ENCODE measurements at regions not wholly inside any gene's neighbourhood (a gene's known extent, or its start where the extent isn't known, plus 50 kb on each side); places are given as distances from the start of the nearest gene placed in this dataset.
"Not testable (repeated sequence)": the region's sequence is repeated elsewhere in the genome, so short reads cannot be mapped to it uniquely, and the experiment has no call there.

DNA sequence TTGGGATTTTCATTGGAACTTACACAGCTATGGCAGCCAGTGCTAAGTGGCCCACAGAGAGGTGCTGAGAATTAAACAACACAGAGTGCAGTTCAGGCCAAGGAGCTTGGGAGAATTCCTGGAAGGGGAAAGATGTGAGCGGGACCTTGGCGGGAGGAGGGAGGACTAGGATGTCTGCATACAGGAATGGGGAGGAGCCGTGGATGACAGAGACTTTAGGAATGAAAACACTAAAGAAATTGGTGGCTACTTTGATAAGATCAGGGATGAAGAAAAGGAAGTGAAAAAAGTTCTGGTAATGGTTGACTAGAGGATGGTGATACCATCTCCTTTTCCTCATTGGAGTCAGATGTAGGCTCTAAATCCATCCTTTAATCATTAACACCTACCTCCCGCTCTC lies 234.2 kb upstream of the FZD8 start:
- no peak for DNase-seq

DNA sequence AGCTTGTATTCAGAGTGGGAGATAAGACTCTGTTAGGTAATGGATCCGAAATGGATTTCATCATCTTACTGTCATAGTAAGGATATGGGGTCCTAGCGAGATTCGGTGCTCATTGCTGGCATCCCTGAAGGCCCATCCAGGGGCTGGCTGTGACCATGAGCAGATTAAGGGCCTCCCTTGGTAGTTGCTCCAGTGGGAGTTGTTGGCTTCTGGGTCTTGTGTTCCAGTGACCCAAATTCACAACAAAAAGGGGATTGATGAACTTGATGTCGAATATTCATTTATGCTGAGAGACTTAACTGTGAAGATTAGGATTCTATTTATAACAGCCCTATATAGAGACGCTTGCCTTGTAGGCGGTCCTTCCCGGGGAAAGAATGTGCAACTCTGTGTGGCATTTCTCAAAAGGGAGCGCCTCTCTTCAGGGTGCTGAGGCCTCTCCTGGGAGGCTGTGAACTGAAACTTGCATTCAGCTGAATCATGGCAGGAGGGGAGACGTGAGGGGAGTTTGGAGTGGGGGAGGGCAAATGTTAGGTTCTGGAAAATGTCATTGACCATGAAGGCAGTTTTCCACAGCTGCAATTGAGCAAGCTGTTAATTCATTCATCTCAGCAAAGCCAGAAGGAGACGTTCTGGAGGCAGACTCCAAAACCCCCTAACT lies 233.1 kb upstream of the FZD8 start:
- DNase-seq, result no peak

DNA sequence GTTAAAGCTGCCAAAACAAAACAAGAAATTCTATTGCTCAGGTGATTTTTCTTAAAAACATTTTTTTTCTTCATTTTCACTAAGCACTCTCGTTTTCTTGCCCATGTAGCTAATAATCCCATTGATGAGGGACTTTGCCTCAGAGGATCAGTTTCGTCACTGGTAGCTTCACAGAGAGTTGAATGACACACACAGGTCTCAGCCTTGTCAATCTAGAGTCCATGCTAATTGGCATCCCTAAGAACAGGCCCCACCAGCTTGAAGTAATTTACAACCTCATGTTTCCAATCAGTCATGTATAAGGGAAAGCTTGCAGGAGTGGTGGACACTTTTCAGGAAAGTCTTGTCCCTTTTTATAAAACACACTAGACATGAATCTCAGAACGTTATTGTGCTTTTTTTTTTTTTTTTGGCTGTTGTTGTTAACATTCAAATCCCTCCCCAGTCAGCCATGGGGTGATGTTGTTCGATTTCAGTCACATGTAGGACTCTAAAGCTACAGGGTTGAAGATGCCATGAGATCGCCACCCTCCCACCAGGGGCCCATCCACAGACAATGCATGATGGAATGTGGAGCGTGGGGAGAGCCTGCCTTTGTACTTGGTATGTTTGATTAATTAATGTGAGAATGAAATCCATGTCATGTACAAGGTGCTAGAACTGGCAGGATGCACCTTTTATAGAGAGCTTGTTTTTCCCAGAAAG lies 232.4 kb upstream of the FZD8 start:
- DNase-seq, result no peak

DNA sequence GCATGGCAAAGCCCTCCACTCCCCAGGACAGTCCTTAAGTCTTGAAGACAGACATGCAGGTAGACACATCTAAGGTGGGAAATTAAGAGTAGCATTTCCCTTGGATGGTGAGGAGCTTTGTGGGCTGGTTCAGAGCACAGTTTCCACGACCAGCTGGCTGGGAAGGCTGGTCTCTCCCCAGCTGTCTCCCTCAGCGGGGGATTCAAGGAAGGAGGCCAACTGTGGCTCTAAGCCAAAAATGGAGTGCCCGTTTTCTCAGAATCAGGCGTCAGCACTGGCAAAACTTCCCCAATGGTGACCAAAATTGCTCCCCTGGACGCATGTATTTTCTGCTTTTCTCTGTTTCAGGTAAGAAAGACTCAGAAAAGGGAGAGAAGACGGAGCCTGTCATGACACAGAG lies 230.6 kb upstream of the FZD8 start:
- no peak for DNase-seq

DNA sequence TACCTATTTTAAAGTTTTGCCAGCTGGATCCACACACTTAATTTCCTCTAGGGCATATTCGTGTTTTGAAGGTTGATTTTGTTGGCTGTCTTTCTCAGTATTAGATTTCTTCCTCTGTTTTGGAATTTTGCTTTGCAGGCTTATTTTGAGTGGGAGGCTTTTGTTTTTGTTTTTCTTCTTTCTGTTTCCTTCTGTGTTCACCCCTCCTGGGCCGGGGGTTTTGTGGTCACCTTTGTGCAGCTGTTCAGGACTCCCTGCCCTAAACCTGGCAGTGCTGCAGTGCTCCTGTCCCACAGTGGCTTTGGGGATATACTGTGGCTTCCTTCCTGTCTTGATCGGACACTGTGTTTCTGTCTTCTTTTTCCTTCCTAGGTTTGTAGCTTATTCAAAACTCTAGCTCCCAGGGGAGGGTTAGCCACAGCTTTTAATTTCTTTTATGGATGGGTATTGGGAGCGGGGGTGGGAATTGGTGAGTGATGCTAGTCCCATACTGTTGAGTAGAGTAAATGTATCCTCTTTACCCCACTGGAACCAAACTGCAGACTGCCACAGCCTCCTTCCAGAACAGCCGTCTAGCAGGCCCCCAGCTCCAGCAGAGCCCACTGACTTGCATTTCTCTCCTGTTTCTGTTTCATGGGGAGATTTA lies 228.7 kb upstream of the FZD8 start:
- no peak for DNase-seq

DNA sequence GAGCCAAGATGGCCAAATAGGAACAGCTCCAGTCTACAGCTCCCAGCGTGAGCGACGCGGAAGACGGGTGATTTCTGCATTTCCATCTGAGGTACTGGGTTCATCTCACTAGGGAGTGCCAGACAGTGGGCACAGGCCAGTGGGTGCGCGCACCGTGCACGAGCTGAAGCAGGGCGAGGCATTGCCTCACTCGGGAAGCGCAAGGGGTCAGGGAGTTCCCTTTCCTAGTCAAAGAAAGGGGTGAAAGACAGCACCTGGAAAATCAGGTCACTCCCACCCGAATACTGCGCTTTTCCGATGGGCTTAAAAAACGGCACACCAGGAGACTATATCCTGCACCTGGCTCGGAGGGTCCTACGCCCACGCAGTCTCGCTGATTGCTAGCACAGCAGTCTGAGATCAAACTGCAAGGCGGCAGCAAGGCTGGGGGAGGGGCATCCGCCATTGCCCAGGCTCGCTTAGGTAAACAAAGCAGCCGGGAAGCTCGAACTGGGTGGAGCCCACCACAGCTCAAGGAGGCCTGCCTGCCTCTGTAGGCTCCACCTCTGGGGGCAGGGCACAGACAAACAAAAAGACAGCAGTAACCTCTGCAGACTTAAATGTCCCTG lies 216.7 kb upstream of the FZD8 start:
- not testable (repeated sequence) for DNase-seq

DNA sequence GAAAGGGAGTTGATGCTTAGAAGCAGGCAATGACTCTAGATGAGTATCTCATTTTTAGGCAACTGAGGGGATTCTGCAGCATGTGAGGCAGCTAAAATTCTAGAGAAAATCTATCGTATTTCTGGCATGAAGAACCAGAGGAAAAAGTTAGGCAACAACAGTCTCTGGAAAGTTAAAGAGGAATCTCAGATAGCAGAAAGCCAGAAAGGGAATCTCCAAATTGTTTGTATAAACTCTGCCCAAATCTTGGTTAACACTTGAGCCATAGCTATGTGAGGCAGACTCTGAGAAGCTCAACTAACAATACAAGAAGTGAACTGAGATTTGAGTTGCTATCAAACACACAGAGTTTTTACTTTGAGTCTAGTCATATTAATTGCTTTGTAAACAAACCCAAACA lies 215.8 kb upstream of the FZD8 start:
- DNase-seq, result no peak

DNA sequence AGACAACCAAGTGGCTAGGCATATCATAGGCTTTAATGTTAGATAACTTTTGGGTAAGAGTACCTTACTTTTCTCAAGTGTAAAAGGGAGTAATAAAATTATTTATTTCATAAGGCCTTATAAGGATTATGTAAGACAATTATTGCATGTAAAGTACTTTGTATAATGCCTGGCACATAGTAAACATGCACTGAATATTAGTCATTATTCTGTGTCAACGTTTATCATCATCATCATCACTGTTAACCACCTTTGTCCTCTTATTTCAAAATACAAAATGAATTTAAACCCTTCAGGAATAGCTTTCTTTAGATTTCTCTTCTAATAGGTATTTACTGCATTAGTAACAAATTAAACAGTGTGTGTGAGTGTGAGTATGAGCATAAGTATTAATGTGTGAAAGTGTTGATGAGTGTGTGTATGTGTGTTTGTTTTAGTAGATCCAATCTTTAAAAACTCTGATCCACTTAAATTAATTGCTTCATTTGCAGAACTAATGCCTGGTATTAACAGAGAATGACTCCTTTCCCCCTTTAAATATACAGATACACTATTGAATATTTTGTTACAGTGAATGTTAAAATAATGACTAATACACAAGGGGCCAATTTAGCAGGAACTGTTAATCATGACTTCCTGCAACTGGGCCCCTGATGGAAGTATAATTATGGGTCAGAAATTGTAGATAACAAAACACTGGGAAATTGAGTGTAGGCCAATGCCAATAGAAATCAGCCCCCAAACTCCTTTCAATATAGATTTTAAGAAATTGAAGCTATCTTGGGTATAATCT lies 213.3 kb upstream of the FZD8 start:
- DNase-seq, result no peak

DNA sequence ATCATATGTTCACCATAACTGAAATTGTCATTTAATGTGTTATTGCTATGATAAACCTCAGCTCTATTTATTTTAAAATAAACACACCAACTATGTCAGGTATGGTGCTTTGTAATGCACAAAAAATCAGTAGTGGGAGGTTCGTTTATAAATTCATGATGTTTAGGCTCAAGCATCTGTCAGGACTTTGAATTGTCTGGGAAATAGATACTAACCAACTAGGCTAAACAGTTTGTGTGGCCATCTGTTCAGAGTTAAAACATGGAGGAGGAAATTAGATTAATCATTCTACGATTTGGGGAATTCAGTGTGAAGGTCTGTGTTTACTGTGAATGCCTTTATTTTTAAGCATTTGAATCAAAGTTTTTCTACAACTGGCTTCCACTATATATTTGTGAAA lies 212.6 kb upstream of the FZD8 start:
- DNase-seq, result no peak

DNA sequence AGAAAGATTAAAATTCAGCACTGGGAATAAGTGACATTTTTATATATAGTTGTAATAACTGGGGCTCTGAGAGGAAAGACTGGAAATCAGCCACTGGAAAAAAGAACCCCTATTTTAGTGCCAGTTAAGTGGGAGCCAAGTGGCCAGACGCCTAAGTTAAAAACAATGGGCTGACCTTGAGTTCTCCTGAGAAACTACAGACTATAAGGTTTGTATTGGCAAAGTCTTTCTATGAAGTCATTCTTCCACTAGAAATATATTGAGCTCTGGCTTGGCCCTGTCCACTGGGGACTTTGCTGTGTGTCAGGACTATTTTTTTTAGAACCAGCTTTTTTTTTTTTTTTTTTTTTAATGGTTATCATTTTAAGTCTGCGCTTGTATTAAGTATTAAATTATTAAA lies 210.6 kb upstream of the FZD8 start:
- DNase-seq, result no peak

DNA sequence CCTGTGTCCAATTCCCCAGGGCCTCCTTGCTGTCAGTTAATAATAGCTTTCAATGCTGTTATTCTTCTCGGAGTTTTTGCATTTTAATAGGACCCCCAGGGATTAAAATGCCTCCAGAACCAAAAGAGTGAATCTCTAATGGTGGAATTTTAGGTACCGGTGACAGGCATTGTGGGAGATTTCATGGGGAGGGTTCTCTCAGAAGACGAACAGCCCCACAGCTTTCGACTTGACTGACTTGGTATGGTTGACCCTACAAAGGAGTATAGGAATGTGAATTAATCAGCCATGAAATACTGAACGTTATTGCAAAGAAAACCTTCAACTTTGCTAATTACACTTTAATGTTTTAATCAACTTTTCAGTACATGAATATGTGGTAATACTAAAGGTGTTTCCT lies 206.3 kb upstream of the FZD8 start:
- DNase-seq, result no peak

DNA sequence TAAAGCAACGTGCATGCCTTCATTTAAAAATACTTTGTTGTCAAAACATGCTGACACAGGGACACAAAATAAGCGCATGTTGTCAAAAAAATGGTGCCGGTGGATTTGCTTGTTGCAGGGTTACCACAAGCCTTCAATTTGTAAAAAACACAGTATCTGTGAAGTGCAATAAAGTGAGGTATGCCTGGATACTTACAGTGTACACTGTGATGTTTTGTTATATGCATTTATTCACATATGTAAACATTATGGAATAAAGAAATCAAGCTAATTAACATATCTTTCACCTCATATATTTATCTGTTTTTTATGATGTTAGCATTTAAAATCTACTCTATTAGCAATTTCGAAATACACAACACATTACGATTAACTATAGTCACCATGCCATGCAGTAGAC lies 202.6 kb upstream of the FZD8 start:
- DNase-seq, result no peak

DNA sequence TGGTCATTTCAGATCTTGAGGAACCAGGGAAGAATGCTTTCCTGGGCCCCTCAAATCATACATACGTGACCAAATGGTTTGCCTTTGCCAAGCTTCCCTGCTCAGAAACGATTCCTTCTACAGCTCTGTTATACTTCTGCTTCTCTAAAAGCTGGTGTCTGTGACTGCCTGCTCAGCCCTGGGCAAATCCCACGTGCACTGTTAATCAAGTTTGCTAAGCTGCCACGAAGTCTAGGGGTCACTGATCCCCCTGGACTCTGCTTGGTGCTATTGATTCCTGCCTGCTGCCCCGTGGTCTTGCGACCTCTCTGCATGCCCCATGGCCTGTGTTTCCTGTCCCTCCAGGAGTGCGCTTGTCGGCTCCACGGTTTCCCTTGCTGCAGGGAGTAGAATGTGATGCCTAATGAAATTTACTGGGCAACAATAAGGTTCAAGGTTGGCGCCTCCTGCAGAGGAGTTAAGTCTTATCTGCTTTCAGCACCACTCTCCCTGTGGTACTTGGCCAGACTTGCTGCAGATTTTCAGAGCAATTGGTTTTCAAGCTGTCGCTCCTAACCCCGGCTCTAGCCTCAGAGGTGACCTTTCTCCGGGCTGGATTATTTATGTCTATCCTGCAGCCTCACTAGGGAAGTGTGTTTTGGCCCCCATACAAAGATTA lies 201.6 kb upstream of the FZD8 start:
- no peak for DNase-seq

DNA sequence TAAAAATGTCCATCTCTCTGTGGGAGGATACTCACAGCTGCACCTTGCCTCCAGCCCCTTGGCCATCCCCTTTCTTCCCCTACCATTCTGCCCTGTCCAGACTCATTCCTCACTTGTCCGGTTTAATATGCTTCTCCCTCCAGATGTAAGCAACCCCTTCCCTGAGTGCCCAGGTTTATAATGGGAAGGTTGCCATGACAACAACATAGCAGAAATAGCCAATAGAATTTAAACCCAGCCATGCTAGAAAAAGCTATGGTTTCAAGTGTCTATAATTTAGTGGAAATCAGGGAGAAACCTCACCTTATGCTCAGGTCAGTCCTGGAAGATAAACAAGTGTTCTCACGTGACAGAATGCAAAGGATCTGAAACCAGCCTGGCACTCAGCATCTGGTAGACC lies 196.0 kb upstream of the FZD8 start:
- DNase-seq, result no peak

DNA sequence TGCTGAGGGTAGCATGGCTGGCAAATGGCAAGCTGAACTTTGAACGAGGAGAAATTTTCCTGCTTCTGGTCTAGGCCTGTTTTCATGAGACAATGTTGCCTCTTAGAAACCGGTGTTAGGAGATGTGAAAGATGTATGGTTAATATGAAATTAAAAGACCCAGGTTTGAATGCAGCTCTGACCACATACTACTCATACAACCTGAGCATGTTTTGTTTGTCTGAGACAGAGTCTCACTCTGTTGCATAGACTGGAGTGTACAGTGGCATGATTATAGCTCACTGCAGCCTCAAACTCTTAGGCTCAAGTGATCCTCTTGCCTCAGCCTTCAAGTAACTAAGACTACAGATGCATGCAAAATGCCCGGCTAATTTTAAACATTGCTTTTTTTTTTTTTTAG lies 193.4 kb upstream of the FZD8 start:
- no peak for DNase-seq

DNA sequence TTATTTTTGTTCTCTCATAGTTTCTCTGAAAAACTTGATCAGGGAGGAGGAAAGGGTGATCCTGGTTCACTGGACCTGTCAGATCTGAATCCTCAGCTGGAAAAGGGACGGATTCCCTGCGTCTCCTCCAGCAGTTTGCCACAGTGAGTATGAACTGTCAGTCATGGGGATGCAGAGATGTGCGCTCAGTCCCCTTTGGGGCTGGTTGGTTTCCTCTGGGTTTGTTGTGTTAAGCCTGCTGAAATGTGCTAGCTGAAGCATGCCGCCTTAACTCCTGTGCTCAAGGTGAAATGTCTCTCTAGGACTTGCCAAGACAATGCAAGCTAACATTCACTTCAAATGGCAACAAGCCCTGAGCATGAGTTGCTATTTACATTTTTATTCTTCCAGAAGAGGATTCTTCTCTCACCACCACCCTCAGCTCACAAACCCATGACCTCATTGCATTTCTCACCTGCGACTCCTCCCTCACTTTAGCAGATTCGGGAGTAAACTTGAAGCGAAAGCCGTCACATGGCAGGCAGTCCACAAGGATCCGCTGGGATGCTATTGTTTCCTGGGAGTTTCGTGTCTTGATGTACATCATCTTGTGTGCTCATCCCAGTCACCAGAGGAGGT lies 192.9 kb upstream of the FZD8 start:
- DNase-seq, result no peak

DNA sequence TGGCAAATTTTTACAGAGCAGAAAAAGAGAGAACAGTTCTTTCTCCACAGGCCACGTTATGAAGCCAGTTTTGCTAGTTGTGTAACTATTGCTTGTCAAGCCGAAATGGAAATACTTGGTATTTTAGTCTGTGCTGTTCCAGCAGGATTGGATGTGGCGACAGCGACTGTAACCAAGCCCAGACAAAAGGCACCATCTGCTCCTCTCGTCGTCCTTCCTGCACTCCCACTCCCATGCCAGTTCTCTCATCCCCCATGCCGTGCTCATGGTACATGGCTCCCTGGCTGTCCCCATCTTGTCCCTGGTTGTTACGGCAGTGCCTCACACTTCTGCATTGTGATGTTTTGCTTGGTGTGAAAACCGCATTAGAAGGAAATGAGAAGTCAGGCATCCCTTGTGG lies 185.7 kb upstream of the FZD8 start:
- DNase-seq, result no peak

DNA sequence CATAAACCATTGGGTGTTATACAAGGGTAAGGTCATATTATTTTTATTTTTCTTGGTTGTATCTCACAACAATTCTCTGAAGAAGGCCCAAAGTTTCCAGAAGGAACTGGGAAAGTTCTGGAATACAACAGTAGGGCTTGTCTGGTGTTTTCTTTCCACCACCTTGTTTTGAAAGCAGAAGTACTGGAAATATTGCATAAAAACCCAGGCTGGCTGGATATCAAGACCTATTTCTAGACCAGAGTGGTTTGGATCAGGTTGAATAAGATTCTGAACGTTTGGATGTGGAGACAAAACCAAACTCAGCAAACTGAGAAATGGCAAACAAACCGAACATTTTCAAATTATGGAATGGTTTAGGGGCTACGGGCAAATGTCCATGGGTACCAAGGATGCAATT lies 182.6 kb upstream of the FZD8 start:
- no peak for DNase-seq

DNA sequence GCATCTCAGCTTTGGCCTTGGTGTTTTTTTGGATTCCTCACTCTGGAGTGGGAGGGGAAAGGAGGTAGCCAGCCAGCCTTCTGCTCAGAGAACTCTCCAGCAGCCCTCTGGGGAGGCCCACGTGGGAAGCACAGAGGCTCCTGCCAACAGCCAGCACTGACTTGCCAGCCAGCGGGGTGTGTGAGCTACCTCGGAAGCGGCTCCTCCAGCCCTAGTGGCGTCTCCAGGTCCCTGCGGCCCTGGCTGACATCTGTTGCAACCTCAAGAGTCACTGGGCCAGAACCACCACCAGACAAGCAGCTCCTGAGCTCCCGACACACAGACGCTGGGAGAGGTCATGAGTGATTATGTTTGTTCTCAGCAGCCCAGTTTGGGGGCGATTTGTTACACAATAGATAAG lies 180.2 kb upstream of the FZD8 start:
- DNase-seq, result no peak

DNA sequence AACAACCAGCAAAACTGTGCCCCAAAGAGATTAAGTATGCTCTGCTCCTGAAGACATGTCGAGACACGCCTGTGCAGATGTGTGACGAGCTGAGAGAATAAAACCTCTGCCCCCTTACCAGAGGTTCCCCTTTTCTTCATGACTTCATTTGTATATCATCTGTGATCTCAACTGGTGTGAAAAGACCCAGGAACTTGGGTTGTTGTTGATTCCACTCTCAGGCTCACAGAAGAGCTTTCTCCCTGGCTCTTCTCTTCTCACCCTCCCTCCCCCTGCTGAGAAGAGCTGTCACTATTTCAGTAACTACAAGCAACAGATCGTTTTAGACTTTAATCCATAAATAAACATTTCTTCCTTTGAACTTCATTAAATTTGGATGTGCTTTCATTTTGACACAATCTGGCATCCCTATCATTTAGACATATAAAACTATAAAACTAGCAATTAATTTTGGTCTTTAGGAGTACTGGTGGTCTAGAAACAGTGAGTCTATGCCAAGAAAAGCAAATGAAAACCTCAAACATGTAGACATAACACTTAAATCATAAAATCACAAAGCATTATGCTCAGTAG lies 179.3 kb upstream of the FZD8 start:
- no peak for DNase-seq

DNA sequence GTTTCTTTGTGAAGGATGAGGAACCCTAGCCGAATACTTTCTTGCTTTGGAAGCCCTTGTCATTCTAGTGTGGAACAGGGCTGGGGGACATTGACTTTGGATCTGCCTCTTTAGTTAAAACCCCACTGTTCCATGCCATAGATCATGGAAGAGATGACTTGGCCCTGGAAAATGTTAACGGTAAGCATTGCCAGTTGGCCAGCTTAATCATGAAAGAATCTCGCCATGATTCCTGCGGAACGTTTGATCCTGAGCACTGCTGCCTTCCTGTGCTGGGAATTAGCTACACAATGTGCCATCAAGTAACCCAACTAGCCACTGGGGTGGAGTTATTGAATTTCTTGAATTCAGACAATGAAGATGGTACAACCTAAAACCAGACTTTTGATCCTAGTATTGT lies 177.6 kb upstream of the FZD8 start:
- DNase-seq, result no peak

DNA sequence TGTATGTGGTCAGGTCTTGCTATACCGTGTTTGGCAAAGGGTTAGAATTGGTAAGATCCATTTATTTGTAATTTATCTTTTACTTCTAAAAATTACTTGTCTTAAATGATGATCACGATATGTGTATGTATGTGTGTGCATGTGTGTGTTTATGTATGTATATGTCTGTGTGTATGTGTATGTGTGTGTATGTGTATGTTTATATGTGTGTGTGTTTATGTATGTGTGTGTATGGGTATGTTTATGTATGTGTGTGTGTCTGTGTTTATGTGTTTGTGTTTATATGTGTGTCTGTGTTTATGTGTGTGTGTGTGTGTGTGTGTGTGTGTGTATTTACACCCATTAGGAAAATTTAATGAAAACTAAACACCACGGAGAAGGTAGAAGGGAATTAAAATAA lies 176.9 kb upstream of the FZD8 start:
- DNase-seq, result no peak

All from AML-193 (cell line).